Osteoblast (primary cell): ENCODE measurements at regions not wholly inside any gene's neighbourhood (a gene's known extent, or its start where the extent isn't known, plus 50 kb on each side); places are given as distances from the start of the nearest gene placed in this dataset.

Experiments
- DNase-seq: peaks from one replicate; pipeline ENCODE4 v3.0.0; 2011; ENCODE audit warnings: low spot score, mixed read lengths; ENCODE audit not compliant: insufficient read length; ENCODE audit errors: missing footprints
- H2AFZ ChIP-seq: 2 replicates; pipeline ENCODE4 v1.6.0; 2011; ENCODE audit warnings: mild to moderate bottlenecking, low read length
- H3K27ac ChIP-seq: 2 replicates; pipeline ENCODE4 v1.5.1; 2011; ENCODE audit warnings: mild to moderate bottlenecking, low read depth, low read length, moderate library complexity
- H3K27me3 ChIP-seq: 2 replicates; pipeline ENCODE4 v1.6.0; 2012; ENCODE audit warnings: mild to moderate bottlenecking, control low read depth, inconsistent platforms, low read length, moderate library complexity; ENCODE audit not compliant: insufficient read depth
- H3K36me3 ChIP-seq: 2 replicates; pipeline ENCODE4 v1.5.1; 2011; ENCODE audit warnings: mild to moderate bottlenecking, low read length, control low read depth, moderate library complexity; ENCODE audit not compliant: insufficient read depth
- H3K4me1 ChIP-seq: 2 replicates; pipeline ENCODE4 v1.5.1; 2011; ENCODE audit warnings: mild to moderate bottlenecking, low read length, control low read depth, moderate library complexity; ENCODE audit not compliant: insufficient read depth
- H3K4me2 ChIP-seq: 2 replicates; pipeline ENCODE4 v1.6.0; 2011; ENCODE audit warnings: mild to moderate bottlenecking, low read length; ENCODE audit not compliant: insufficient read depth
- H3K4me3 ChIP-seq: fragments of 200-600 bp; sonication (generic); 3 replicates; pipeline ENCODE4 v1.5.1; 2012; ENCODE audit warnings: mild to moderate bottlenecking, low read length, inconsistent platforms; ENCODE audit not compliant: insufficient read depth
- H3K79me2 ChIP-seq: 2 replicates; pipeline ENCODE4 v1.6.0; 2012; ENCODE audit warnings: mild to moderate bottlenecking, low read length, control low read depth, inconsistent platforms; ENCODE audit not compliant: insufficient read depth
- H3K9me3 ChIP-seq: 2 replicates; pipeline ENCODE4 v1.5.1; 2011; ENCODE audit warnings: low read depth, low read length, control low read depth
- H4K20me1 ChIP-seq: 2 replicates; pipeline ENCODE4 v1.6.0; 2012; ENCODE audit warnings: mild to moderate bottlenecking, low read length, control low read depth; ENCODE audit not compliant: insufficient read depth
- CTCF ChIP-seq: IDR thresholded peaks from 2 replicates; pipeline ENCODE4 v1.5.1; 2011; ENCODE audit warnings: mild to moderate bottlenecking, low read depth, low read length, moderate library complexity; ENCODE audit errors: extremely low read depth

GRCh38 chr7:15836651-15837050, 150.2 kb upstream of the MEOX2 start:
- H3K27me3 ChIP-seq: no peaks in the 10 kb centered on the region
- peaks cover 29% of the 10 kb centered on the region for H3K4me1 ChIP-seq
- no peak overlapping the region for H3K27ac ChIP-seq
- no peak overlapping the region for H2AFZ ChIP-seq
- H3K36me3 ChIP-seq: no peaks in the 10 kb centered on the region
- no peak overlapping the region for H3K4me3 ChIP-seq
- DNase-seq: no peak
- H3K79me2 ChIP-seq: no peaks in the 10 kb centered on the region
- no peaks in the 10 kb centered on the region for H3K9me3 ChIP-seq
- TF ChIP-seq CTCF: no peak
- H3K4me2 ChIP-seq: no peak overlapping the region
- H4K20me1 ChIP-seq: no peaks in the 10 kb centered on the region

- H3K27ac ChIP-seq: no peak overlapping the region
- H3K27me3 ChIP-seq: no peaks in the 10 kb centered on the region
- DNase-seq: no peak
- peaks cover 29% of the 10 kb centered on the region for H3K4me1 ChIP-seq
- H3K4me3 ChIP-seq: no peak overlapping the region
- H3K79me2 ChIP-seq: no peaks in the 10 kb centered on the region
- H2AFZ ChIP-seq: no peak overlapping the region
- TF ChIP-seq CTCF: no peak
- no peaks in the 10 kb centered on the region for H4K20me1 ChIP-seq
- H3K9me3 ChIP-seq: no peaks in the 10 kb centered on the region
- H3K4me2 ChIP-seq: no peak overlapping the region
- no peaks in the 10 kb centered on the region for H3K36me3 ChIP-seq
These were observed 149.6 kb upstream of the MEOX2 start for GRCh38 chr7:15836041-15836440.

- no peak overlapping the region for H3K27ac ChIP-seq
- H3K4me1 ChIP-seq: peaks cover 25% of the 10 kb centered on the region
- no peaks in the 10 kb centered on the region for H3K79me2 ChIP-seq
- no peak overlapping the region for H3K4me3 ChIP-seq
- no peaks in the 10 kb centered on the region for H3K27me3 ChIP-seq
- DNase-seq: no peak
- no peak overlapping the region for H3K4me2 ChIP-seq
- H4K20me1 ChIP-seq: no peaks in the 10 kb centered on the region
- H2AFZ ChIP-seq: no peak overlapping the region
- no peaks in the 10 kb centered on the region for H3K9me3 ChIP-seq
- H3K36me3 ChIP-seq: no peaks in the 10 kb centered on the region
- TF ChIP-seq CTCF: no peak
These were observed 148.0 kb upstream of the MEOX2 start for GRCh38 chr7:15834446-15834845.

GRCh38 chr7:15832996-15833395, 146.5 kb upstream of the MEOX2 start:
- H3K9me3 ChIP-seq: no peaks in the 10 kb centered on the region
- no peak overlapping the region for H3K27ac ChIP-seq
- no peaks in the 10 kb centered on the region for H3K27me3 ChIP-seq
- H3K36me3 ChIP-seq: no peaks in the 10 kb centered on the region
- H3K4me1 ChIP-seq: peaks cover 16% of the 10 kb centered on the region
- TF ChIP-seq CTCF: no peak
- no peak overlapping the region for H3K4me3 ChIP-seq
- H3K79me2 ChIP-seq: no peaks in the 10 kb centered on the region
- no peak overlapping the region for H3K4me2 ChIP-seq
- no peak for DNase-seq
- H2AFZ ChIP-seq: no peak overlapping the region
- no peaks in the 10 kb centered on the region for H4K20me1 ChIP-seq
